ENCODE measurements at regions not wholly inside any gene's neighbourhood (a gene's known extent, or its start where the extent isn't known, plus 50 kb on each side); places are given as distances from the start of the nearest gene placed in this dataset.

- Histone ChIP-seq H3K9me3 (ENCODE audit: low read depth) (no peaks in the 10 kb centered on the region), H3K9me2 (replicated peaks; ENCODE audit: insufficient read depth) (no peaks in the 10 kb centered on the region), H3K36me3 (replicated peaks; ENCODE audit: insufficient read depth, low read depth) (no peaks in the 10 kb centered on the region), H3K4me1 (ENCODE audit: insufficient read depth) (no peaks in the 10 kb centered on the region), H3K27me3 (no peaks in the 10 kb centered on the region), H4K20me1 (ENCODE audit: insufficient read depth, poor library complexity, severe bottlenecking) (no peaks in the 10 kb centered on the region), H3K79me2 (no peaks in the 10 kb centered on the region), H3K27ac (no peak overlapping the region), H2AFZ (no peak overlapping the region), H3K4me2 (no peak overlapping the region), H3K4me3 (no peak overlapping the region)
- 51% methylated on average over 5 of the region's 5 CpGs for WGBS (ENCODE audit: low lambda C conversion rate, missing lambda C conversion rate)
- TF ChIP-seq CTCF (IDR thresholded peaks at IDR 0.05; ENCODE audit: poor library complexity) = no peak
- TF ChIP-seq EZH2 (IDR thresholded peaks at IDR 0.05; ENCODE audit: borderline replicate concordance) = no peak
- no peak for TF ChIP-seq EZH2phosphoT487 (IDR thresholded peaks at IDR 0.05; ENCODE audit: low read depth, severe bottlenecking, unreplicated experiment)
- DNase-seq (ENCODE audit: low spot score) = no peak
Measured at GRCh38 chr18:71682591-71682990, 861.6 kb downstream of the CBLN2 start.

GRCh38 chr18:71678144-71678543 is 866.0 kb downstream of the CBLN2 start:
- H3K4me2 ChIP-seq = no peak overlapping the region
- TF ChIP-seq EZH2 (IDR thresholded peaks at IDR 0.05; ENCODE audit: borderline replicate concordance) (no peak), EZH2phosphoT487 (IDR thresholded peaks at IDR 0.05; ENCODE audit: low read depth, severe bottlenecking, unreplicated experiment) (no peak), CTCF (IDR thresholded peaks at IDR 0.05; ENCODE audit: poor library complexity) (no peak)
- no peak for DNase-seq (ENCODE audit: low spot score)
- no peaks in the 10 kb centered on the region for H4K20me1 ChIP-seq (ENCODE audit: insufficient read depth, poor library complexity, severe bottlenecking)
- no peaks in the 10 kb centered on the region for H3K9me2 ChIP-seq (replicated peaks; ENCODE audit: insufficient read depth)
- no peaks in the 10 kb centered on the region for H3K79me2 ChIP-seq
- no peak overlapping the region for H3K27ac ChIP-seq
- WGBS (ENCODE audit: low lambda C conversion rate, missing lambda C conversion rate) = 75% methylated on average over 2 of the region's 2 CpGs
- no peak overlapping the region for H2AFZ ChIP-seq
- H3K4me1 ChIP-seq (ENCODE audit: insufficient read depth) = no peaks in the 10 kb centered on the region
- no peaks in the 10 kb centered on the region for H3K36me3 ChIP-seq (replicated peaks; ENCODE audit: insufficient read depth, low read depth)
- H3K4me3 ChIP-seq = no peak overlapping the region
- no peaks in the 10 kb centered on the region for H3K9me3 ChIP-seq (ENCODE audit: low read depth)
- H3K27me3 ChIP-seq = no peaks in the 10 kb centered on the region

- Histone ChIP-seq H2AFZ (no peak overlapping the region), H3K9me2 (replicated peaks; ENCODE audit: insufficient read depth) (no peaks in the 10 kb centered on the region), H3K4me3 (no peak overlapping the region), H3K4me1 (ENCODE audit: insufficient read depth) (no peaks in the 10 kb centered on the region), H3K4me2 (no peak overlapping the region), H4K20me1 (ENCODE audit: insufficient read depth, poor library complexity, severe bottlenecking) (no peaks in the 10 kb centered on the region), H3K36me3 (replicated peaks; ENCODE audit: insufficient read depth, low read depth) (no peaks in the 10 kb centered on the region), H3K9me3 (ENCODE audit: low read depth) (no peaks in the 10 kb centered on the region), H3K79me2 (no peaks in the 10 kb centered on the region), H3K27ac (no peak overlapping the region), H3K27me3 (no peaks in the 10 kb centered on the region)
- 86% methylated on average over 10 of the region's 10 CpGs for WGBS (ENCODE audit: low lambda C conversion rate, missing lambda C conversion rate)
- TF ChIP-seq CTCF (IDR thresholded peaks at IDR 0.05; ENCODE audit: poor library complexity) = no peak
- TF ChIP-seq EZH2 (IDR thresholded peaks at IDR 0.05; ENCODE audit: borderline replicate concordance) = no peak
- TF ChIP-seq EZH2phosphoT487 (IDR thresholded peaks at IDR 0.05; ENCODE audit: low read depth, severe bottlenecking, unreplicated experiment) = no peak
- no peak for DNase-seq (ENCODE audit: low spot score)
Measured at GRCh38 chr18:71673954-71674353, 870.2 kb downstream of the CBLN2 start.

- TF ChIP-seq CTCF (IDR thresholded peaks at IDR 0.05; ENCODE audit: poor library complexity) (no peak), EZH2 (IDR thresholded peaks at IDR 0.05; ENCODE audit: borderline replicate concordance) (no peak), EZH2phosphoT487 (IDR thresholded peaks at IDR 0.05; ENCODE audit: low read depth, severe bottlenecking, unreplicated experiment) (no peak)
- H4K20me1 ChIP-seq (ENCODE audit: insufficient read depth, poor library complexity, severe bottlenecking) = no peaks in the 10 kb centered on the region
- no peak overlapping the region for H3K4me3 ChIP-seq
- no peaks in the 10 kb centered on the region for H3K36me3 ChIP-seq (replicated peaks; ENCODE audit: insufficient read depth, low read depth)
- no peaks in the 10 kb centered on the region for H3K79me2 ChIP-seq
- no peak overlapping the region for H2AFZ ChIP-seq
- H3K9me2 ChIP-seq (replicated peaks; ENCODE audit: insufficient read depth) = no peaks in the 10 kb centered on the region
- H3K9me3 ChIP-seq (ENCODE audit: low read depth) = no peaks in the 10 kb centered on the region
- WGBS (ENCODE audit: low lambda C conversion rate, missing lambda C conversion rate) = 79% methylated on average over 5 of the region's 5 CpGs
- H3K27ac ChIP-seq = no peak overlapping the region
- H3K27me3 ChIP-seq = no peaks in the 10 kb centered on the region
- DNase-seq (ENCODE audit: low spot score) = no peak
- H3K4me1 ChIP-seq (ENCODE audit: insufficient read depth) = no peaks in the 10 kb centered on the region
- H3K4me2 ChIP-seq = no peak overlapping the region
Measured at GRCh38 chr18:71673498-71673897, 870.6 kb downstream of the CBLN2 start.
